ENCODE measurements at regions not wholly inside any gene's neighbourhood (a gene's known extent, or its start where the extent isn't known, plus 50 kb on each side); places are given as distances from the start of the nearest gene placed in this dataset.

- TF ChIP-seq SP1 (IDR thresholded peaks at IDR 0.05; ENCODE audit: low read depth, low read length) (no peak), KDM4A (IDR thresholded peaks at IDR 0.05; ENCODE audit: low read depth, low read length, severe bottlenecking) (no peak), TAF1 (IDR thresholded peaks at IDR 0.05; ENCODE audit: low read depth, low read length) (no peak), SRF (IDR thresholded peaks at IDR 0.05; ENCODE audit: low read depth, low read length) (no peak)
- TF ChIP-seq, protein P1, sequence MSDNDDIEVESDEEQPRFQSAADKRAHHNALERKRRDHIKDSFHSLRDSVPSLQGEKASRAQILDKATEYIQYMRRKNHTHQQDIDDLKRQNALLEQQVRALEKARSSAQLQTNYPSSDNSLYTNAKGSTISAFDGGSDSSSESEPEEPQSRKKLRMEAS (IDR thresholded peaks at IDR 0.05): no peak
Measured at GRCh38 chr9:4923580-4924544, 61.2 kb upstream of the JAK2 start (continued).

Measured in H1 (cell line).